PC-3 (cell line): ENCODE measurements at regions not wholly inside any gene's neighbourhood (a gene's known extent, or its start where the extent isn't known, plus 50 kb on each side); places are given as distances from the start of the nearest gene placed in this dataset.

Experiments
- ATAC-seq: fragments of 200-7000 bp; cut with Tn5 transposase; 2 replicates; pipeline ENCODE4 v1.9.1; 2020; ENCODE audit warnings: mild to moderate bottlenecking, moderate library complexity
- BruUV-seq: library from RNA; stranded (reverse); fragments of 400-500 nt; replicated peaks from 2 replicates; lab custom pipeline; 2021; lab: Mats Ljungman, UMichigan
- CTCF ChIA-PET: fragments of 300-600 bp; sonication (Branson Sonifier 250); formaldehyde crosslinking; loops from one replicate; lab custom pipeline; 2022; ENCODE audit warnings: antibody characterized with exemption; lab: Charles Lee
- POLR2A ChIA-PET: fragments of 300-600 bp; sonication (Branson Sonifier 250); formaldehyde crosslinking; loops from one replicate; lab custom pipeline; 2022; ENCODE audit warnings: antibody characterized with exemption; ENCODE audit not compliant: unreplicated experiment; lab: Charles Lee
- DNase-seq: peaks from one replicate; pipeline ENCODE4 v3.0.0-alpha.2; 2015
- H2AFZ ChIP-seq: fragments of 300-600 bp; sonication (generic); 2 replicates; pipeline ENCODE4 v1.6.0; 2016; ENCODE audit warnings: antibody characterized with exemption, low read length
- H3F3A ChIP-seq: fragments of 300-600 bp; sonication (generic); one replicate; pipeline ENCODE4 v1.6.0; 2017; ENCODE audit warnings: antibody characterized with exemption, low read length, control low read depth, mild to moderate bottlenecking; ENCODE audit not compliant: unreplicated experiment
- H3K27ac ChIP-seq: fragments of 300-600 bp; sonication (generic); 2 replicates; pipeline ENCODE4 v1.5.1; 2016; ENCODE audit warnings: mild to moderate bottlenecking, low read length
- H3K27me3 ChIP-seq: fragments of 300-600 bp; sonication (generic); 2 replicates; pipeline ENCODE4 v1.6.1; 2016; ENCODE audit warnings: low read length, mixed read lengths
- H3K36me3 ChIP-seq: fragments of 300-600 bp; sonication (generic); 2 replicates; pipeline ENCODE4 v1.6.1; 2016; ENCODE audit warnings: low read depth, mixed run types, low read length, mixed read lengths
- H3K4me1 ChIP-seq: fragments of 300-600 bp; sonication (generic); 2 replicates; pipeline ENCODE4 v1.5.1; 2016; ENCODE audit warnings: low read length; ENCODE audit not compliant: insufficient read depth
- H3K4me2 ChIP-seq: fragments of 300-600 bp; sonication (generic); 2 replicates; pipeline ENCODE4 v1.6.0; 2016; ENCODE audit warnings: low read length
- H3K4me3 ChIP-seq: fragments of 300-600 bp; sonication (generic); 2 replicates; pipeline ENCODE4 v1.5.1; 2016; ENCODE audit warnings: mild to moderate bottlenecking, low read length, mixed read lengths
- H3K79me2 ChIP-seq: fragments of 300-600 bp; sonication (generic); 2 replicates; pipeline ENCODE4 v1.6.1; 2017; ENCODE audit warnings: low read length, mixed read lengths
- H3K9ac ChIP-seq: fragments of 300-600 bp; sonication (generic); 2 replicates; pipeline ENCODE4 v1.6.0; 2016; ENCODE audit warnings: mild to moderate bottlenecking, low read length
- H3K9me2 ChIP-seq: fragments of 300-600 bp; sonication (generic); replicated peaks from 2 replicates; pipeline ENCODE4 v1.6.1; 2016; ENCODE audit warnings: mixed run types, low read length, mixed read lengths
- H3K9me3 ChIP-seq: fragments of 300-600 bp; sonication (generic); 2 replicates; pipeline ENCODE4 v1.6.1; 2016; ENCODE audit warnings: low read length, mixed read lengths
- H4K20me1 ChIP-seq: fragments of 300-600 bp; sonication (generic); 2 replicates; pipeline ENCODE4 v1.6.1; 2016; ENCODE audit warnings: low read length, mixed read lengths
- CTCF ChIP-seq: fragments of 300-600 bp; sonication (generic); conservative IDR thresholded peaks from 2 replicates; pipeline ENCODE4 v1.5.1; 2017; ENCODE audit warnings: antibody characterized with exemption, low read depth, mild to moderate bottlenecking, low read length
- EZH2 ChIP-seq: fragments of 300-600 bp; sonication (generic); IDR thresholded peaks from one replicate; pipeline ENCODE4 v1.6.1; 2017; ENCODE audit warnings: antibody characterized with exemption, mild to moderate bottlenecking, low read length; ENCODE audit not compliant: unreplicated experiment
- EZH2phosphoT487 ChIP-seq: fragments of 300-600 bp; sonication (generic); IDR thresholded peaks from 2 replicates; pipeline ENCODE4 v1.6.1; 2018; ENCODE audit warnings: mild to moderate bottlenecking, antibody characterized with exemption, low read length, borderline replicate concordance
- intact Hi-C: fragments of 100-400 bp; cut with micrococcal nuclease; formaldehyde crosslinking; loops from 2 replicates; pipeline ENCODE4 v1.9.0; 2023

- Histone ChIP-seq H4K20me1 (no peaks in the 10 kb centered on the region), H3K9me3 (no peaks in the 10 kb centered on the region), H3K9me2 (0 out of 2 replicates have a peak, but pooled peaks cover 4% of the 10 kb centered on the region), H3K27ac (no peak overlapping the region), H3K4me2 (no peak overlapping the region), H3K36me3 (no peaks in the 10 kb centered on the region), H2AFZ (no peak overlapping the region), H3K9ac (no peak overlapping the region), H3K4me3 (no peak overlapping the region), H3F3A (no peaks in the 10 kb centered on the region), H3K4me1 (no peaks in the 10 kb centered on the region), H3K27me3 (peaks cover 49% of the 10 kb centered on the region), H3K79me2 (no peaks in the 10 kb centered on the region)
- CTCF ChIA-PET: no interaction called here
- no peak for DNase-seq
- TF ChIP-seq EZH2phosphoT487 (no peak), CTCF (no peak)
- no peak for ATAC-seq
- POLR2A ChIA-PET: no interaction called here
- no TSS peak for BruUV-seq
- intact Hi-C loops: no loop called here
Observed at GRCh38 chr2:66217039-66217585, 217.8 kb upstream of the MEIS1 start.

GRCh38 chr2:66212749-66213148, 222.2 kb upstream of the MEIS1 start:
- ChIA-PET CTCF (no interaction called here), POLR2A (no interaction called here)
- H3K9ac ChIP-seq: no peak overlapping the region
- H3K9me3 ChIP-seq: no peaks in the 10 kb centered on the region
- H3K4me2 ChIP-seq: no peak overlapping the region
- no peaks in the 10 kb centered on the region for H3K9me2 ChIP-seq
- H2AFZ ChIP-seq: no peak overlapping the region
- no peaks in the 10 kb centered on the region for H4K20me1 ChIP-seq
- H3K4me3 ChIP-seq: no peak overlapping the region
- no peaks in the 10 kb centered on the region for H3K4me1 ChIP-seq
- no peak for DNase-seq
- intact Hi-C loops: no loop called here
- no TSS peak for BruUV-seq
- H3K27me3 ChIP-seq: peaks cover 21% of the 10 kb centered on the region
- no peaks in the 10 kb centered on the region for H3F3A ChIP-seq
- no peak overlapping the region for H3K27ac ChIP-seq
- no peak for TF ChIP-seq CTCF
- TF ChIP-seq EZH2: no peak
- TF ChIP-seq EZH2phosphoT487: no peak
- no peaks in the 10 kb centered on the region for H3K79me2 ChIP-seq
- no peaks in the 10 kb centered on the region for H3K36me3 ChIP-seq
- no peak for ATAC-seq

GRCh38 chr2:66202586-66202985, 232.3 kb upstream of the MEIS1 start:
- ATAC-seq: no peak
- TF ChIP-seq CTCF (no peak), EZH2 (no peak), EZH2phosphoT487 (no peak)
- no TSS peak for BruUV-seq

More at GRCh38 chr2:66202586-66202985, 232.3 kb upstream of the MEIS1 start:
- no peaks in the 10 kb centered on the region for H3F3A ChIP-seq
- H2AFZ ChIP-seq: no peak overlapping the region
- H3K79me2 ChIP-seq: no peaks in the 10 kb centered on the region
- no peaks in the 10 kb centered on the region for H3K9me3 ChIP-seq
- H3K36me3 ChIP-seq: no peaks in the 10 kb centered on the region
- POLR2A ChIA-PET: no interaction called here
- no peak overlapping the region for H3K27ac ChIP-seq
- no peaks in the 10 kb centered on the region for H4K20me1 ChIP-seq
- DNase-seq: no peak
- peaks cover 43% of the 10 kb centered on the region for H3K27me3 ChIP-seq
- CTCF ChIA-PET: no interaction called here
- H3K9me2 ChIP-seq: no peaks in the 10 kb centered on the region
- intact Hi-C loops: no loop called here
- H3K4me1 ChIP-seq: no peaks in the 10 kb centered on the region
- no peak overlapping the region for H3K4me3 ChIP-seq
- no peak overlapping the region for H3K9ac ChIP-seq
- H3K4me2 ChIP-seq: no peak overlapping the region
